Peyer's patch (tissue), 4 donors: ENCODE measurements at regions not wholly inside any gene's neighbourhood (a gene's known extent, or its start where the extent isn't known, plus 50 kb on each side); places are given as distances from the start of the nearest gene placed in this dataset.

Experiments used
- DNase-seq, 3 donors: peaks; one replicate each; pipeline ENCODE4 v3.0.0-alpha.2; 2017 to 2019
- H3K27ac ChIP-seq, 4 donors: fragments of 200-600 bp; sonication (generic); one replicate each; pipeline ENCODE4 v1.5.1; 2016 to 2019
- H3K27me3 ChIP-seq, 2 donors: fragments of 200-600 bp; sonication (generic); one replicate each; pipeline ENCODE4 v1.5.1; 2019
- H3K36me3 ChIP-seq, 3 donors: fragments of 200-600 bp; sonication (generic); one replicate each; pipeline ENCODE4 v1.5.1; 2016 to 2019
- H3K4me1 ChIP-seq, 4 donors: fragments of 200-600 bp; sonication (generic); one replicate each; pipeline ENCODE4 v1.5.1; 2016 to 2019
- H3K4me3 ChIP-seq, 4 donors: fragments of 200-600 bp; sonication (generic); 1 replicate in 3 of 4; 2 replicates in 1 of 4; pipeline ENCODE4 v1.5.1; 2016 to 2019; ENCODE audit warnings: mild to moderate bottlenecking in 1 of 4
- H3K9me3 ChIP-seq, 4 donors: fragments of 200-600 bp; sonication (generic); one replicate each; pipeline ENCODE4 v1.5.1; 2016 to 2019; ENCODE audit warnings: mild to moderate bottlenecking in 1 of 4
- POLR2A ChIP-seq, 2 donors: fragments of 450-650 bp; IDR thresholded peaks; one replicate each; pipeline ENCODE4 v1.5.1; 2017; ENCODE audit warnings: antibody characterized with exemption in 2 of 2, mild to moderate bottlenecking in 2 of 2, moderate library complexity in 2 of 2
- TF ChIP-seq, protein P1 (sequence below), 6 experiments: fragments of 450-650 bp in 4 of 6; fragments of 200-600 bp in 2 of 6; sonication (generic) in 1 of 6; IDR thresholded peaks; one replicate each; pipeline ENCODE4 v1.5.1; 2017 to 2019; ENCODE audit warnings: antibody characterized with exemption in 6 of 6, mild to moderate bottlenecking in 3 of 6, moderate library complexity in 1 of 6

- peaks cover 0 to 19% (median 2%) of the 10 kb centered on the region in 4 donors for H3K4me1 ChIP-seq
- no peaks in the 10 kb centered on the region for H3K27me3 ChIP-seq
- no peak overlapping the region for H3K4me3 ChIP-seq
- DNase-seq, result no peak
- no peaks in the 10 kb centered on the region for H3K36me3 ChIP-seq
- H3K27ac ChIP-seq, result no peak overlapping the region
- no peak for TF ChIP-seq POLR2A (IDR thresholded peaks at IDR 0.05)
- TF ChIP-seq, protein P1, sequence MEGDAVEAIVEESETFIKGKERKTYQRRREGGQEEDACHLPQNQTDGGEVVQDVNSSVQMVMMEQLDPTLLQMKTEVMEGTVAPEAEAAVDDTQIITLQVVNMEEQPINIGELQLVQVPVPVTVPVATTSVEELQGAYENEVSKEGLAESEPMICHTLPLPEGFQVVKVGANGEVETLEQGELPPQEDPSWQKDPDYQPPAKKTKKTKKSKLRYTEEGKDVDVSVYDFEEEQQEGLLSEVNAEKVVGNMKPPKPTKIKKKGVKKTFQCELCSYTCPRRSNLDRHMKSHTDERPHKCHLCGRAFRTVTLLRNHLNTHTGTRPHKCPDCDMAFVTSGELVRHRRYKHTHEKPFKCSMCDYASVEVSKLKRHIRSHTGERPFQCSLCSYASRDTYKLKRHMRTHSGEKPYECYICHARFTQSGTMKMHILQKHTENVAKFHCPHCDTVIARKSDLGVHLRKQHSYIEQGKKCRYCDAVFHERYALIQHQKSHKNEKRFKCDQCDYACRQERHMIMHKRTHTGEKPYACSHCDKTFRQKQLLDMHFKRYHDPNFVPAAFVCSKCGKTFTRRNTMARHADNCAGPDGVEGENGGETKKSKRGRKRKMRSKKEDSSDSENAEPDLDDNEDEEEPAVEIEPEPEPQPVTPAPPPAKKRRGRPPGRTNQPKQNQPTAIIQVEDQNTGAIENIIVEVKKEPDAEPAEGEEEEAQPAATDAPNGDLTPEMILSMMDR (IDR thresholded peaks at IDR 0.05), result no peak
- no peaks in the 10 kb centered on the region for H3K9me3 ChIP-seq
Observed at GRCh38 chr5:52707616-52708015, 80.1 kb upstream of the ITGA1 start.

GRCh38 chr5:52708463-52708862, 79.3 kb upstream of the ITGA1 start:
- DNase-seq, result no peak
- Histone ChIP-seq H3K36me3 (no peaks in the 10 kb centered on the region), H3K27ac (no peak overlapping the region), H3K4me1 (peaks cover 0 to 19% (median 2%) of the 10 kb centered on the region in 4 donors), H3K9me3 (no peaks in the 10 kb centered on the region), H3K27me3 (no peaks in the 10 kb centered on the region), H3K4me3 (no peak overlapping the region)
- TF ChIP-seq, protein P1 (IDR thresholded peaks at IDR 0.05), result no peak
- TF ChIP-seq POLR2A (IDR thresholded peaks at IDR 0.05), result no peak

GRCh38 chr5:52709167-52709925, 78.4 kb upstream of the ITGA1 start:
- no peak overlapping the region for H3K4me3 ChIP-seq
- no peaks in the 10 kb centered on the region for H3K36me3 ChIP-seq
- no peaks in the 10 kb centered on the region for H3K9me3 ChIP-seq
- peak in 1 of 3 donors; percentile 50 for DNase-seq
- H3K27ac ChIP-seq, result peak overlapping the region in 3 of 4 donors; percentile 19 to 64 (median 45)
- H3K27me3 ChIP-seq, result no peaks in the 10 kb centered on the region
- H3K4me1 ChIP-seq, result peaks cover 0 to 19% (median 2%) of the 10 kb centered on the region in 4 donors
- TF ChIP-seq, protein P1 (IDR thresholded peaks at IDR 0.05), result no peak
- TF ChIP-seq POLR2A (IDR thresholded peaks at IDR 0.05), result no peak

GRCh38 chr5:52710310-52710971, 77.3 kb upstream of the ITGA1 start:
- no peaks in the 10 kb centered on the region for H3K9me3 ChIP-seq
- no peaks in the 10 kb centered on the region for H3K36me3 ChIP-seq
- H3K4me3 ChIP-seq, result no peak overlapping the region
- DNase-seq, result no peak
- H3K27me3 ChIP-seq, result no peaks in the 10 kb centered on the region
- peaks cover 0 to 19% (median 2%) of the 10 kb centered on the region in 4 donors for H3K4me1 ChIP-seq
- peak overlapping the region in 2 of 4 donors; percentile 45 to 64 for H3K27ac ChIP-seq
- TF ChIP-seq, protein P1 (IDR thresholded peaks at IDR 0.05), result no peak
- TF ChIP-seq POLR2A (IDR thresholded peaks at IDR 0.05), result no peak

GRCh38 chr5:52710972-52711596, 76.6 kb upstream of the ITGA1 start:
- DNase-seq, result no peak
- H3K4me1 ChIP-seq, result peaks cover 0 to 19% (median 2%) of the 10 kb centered on the region in 4 donors
- peak overlapping the region in 2 of 4 donors; percentile 45 to 64 for H3K27ac ChIP-seq
- H3K36me3 ChIP-seq, result no peaks in the 10 kb centered on the region
- TF ChIP-seq, protein P1 (IDR thresholded peaks at IDR 0.05), result no peak
- TF ChIP-seq POLR2A (IDR thresholded peaks at IDR 0.05), result no peak
- H3K27me3 ChIP-seq, result no peaks in the 10 kb centered on the region
- no peaks in the 10 kb centered on the region for H3K9me3 ChIP-seq
- no peak overlapping the region for H3K4me3 ChIP-seq
